ENCODE measurements at regions not wholly inside any gene's neighbourhood (a gene's known extent, or its start where the extent isn't known, plus 50 kb on each side); places are given as distances from the start of the nearest gene placed in this dataset.

DNA sequence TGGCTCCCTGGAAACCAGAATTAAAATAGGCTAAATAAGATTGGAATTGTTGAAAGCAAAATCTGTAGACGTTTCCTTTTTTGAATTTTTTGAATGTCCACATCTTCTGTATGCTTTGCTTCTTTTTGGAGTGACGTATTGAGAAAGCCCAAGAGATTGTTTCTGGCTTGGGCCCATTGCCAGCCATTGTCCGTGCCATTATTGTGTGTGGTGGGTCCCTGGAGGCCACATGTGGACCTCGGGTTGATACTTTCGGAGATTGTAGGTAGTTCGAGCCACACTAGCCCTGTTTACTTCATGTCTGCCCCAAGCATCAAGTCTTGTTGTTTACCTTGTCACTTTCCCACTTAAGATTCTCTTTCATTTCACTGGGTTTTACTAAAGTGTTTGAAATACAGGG, 106.0 kb downstream of the PALM2AKAP2 start:
- no peak for DNase-seq

DNA sequence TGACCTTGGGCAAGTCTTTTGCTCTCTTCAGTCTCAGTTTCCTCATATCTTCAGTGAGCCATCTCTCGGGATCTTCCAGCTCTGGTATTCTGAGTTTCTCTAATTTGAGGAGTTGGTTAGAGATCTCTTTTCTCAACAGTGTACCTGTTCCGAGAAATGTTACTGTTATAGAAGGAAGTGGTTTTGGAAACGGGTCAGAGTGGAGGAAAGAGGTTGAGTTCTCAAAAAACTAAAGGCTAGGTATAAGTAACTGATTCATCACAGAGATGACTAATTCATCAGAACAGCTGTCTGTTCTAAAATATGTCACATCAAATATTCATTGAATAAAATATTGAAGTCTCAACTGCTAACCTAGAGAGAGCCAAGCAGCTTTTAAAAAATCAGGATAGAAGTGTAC, 106.6 kb downstream of the PALM2AKAP2 start:
- no peak for DNase-seq

DNA sequence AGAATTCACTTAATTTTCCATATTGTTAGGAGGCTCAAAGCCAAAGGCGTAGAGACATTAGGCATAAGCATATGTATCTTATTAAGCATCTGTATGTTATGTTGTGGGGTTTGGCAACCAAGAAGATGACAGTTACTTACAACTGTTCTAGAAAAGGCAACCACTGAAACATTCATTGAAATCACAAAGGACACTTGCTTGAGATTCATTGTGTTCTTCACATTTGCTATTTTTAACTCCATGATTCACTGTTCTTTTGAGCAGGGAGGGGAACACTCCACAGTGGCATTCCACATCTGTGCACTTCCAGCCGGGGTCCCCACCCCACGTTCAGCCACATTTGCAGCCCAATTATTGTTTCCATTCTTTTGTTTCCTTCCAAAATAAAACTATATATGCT, 107.1 kb downstream of the PALM2AKAP2 start:
- DNase-seq: no peak

DNA sequence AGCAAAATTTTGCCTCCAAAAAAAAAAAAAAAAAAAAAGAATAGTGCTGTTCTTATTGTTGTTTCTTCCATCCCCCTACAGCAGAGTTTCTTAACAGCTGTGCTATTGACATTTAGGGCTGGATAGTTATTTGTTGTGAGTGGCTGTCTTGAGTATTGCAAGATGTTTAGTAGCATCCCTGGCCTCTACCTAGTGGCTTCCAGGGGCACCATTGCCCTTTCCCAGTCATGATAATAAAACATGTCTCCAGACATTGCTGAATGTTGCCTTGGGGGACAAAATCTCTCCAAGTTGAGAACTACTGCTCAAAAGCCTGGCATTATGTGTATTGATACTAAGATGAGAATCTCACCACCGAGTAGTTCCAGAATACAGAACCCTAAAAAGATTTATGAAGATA, 108.7 kb downstream of the PALM2AKAP2 start:
- no peak for DNase-seq

DNA sequence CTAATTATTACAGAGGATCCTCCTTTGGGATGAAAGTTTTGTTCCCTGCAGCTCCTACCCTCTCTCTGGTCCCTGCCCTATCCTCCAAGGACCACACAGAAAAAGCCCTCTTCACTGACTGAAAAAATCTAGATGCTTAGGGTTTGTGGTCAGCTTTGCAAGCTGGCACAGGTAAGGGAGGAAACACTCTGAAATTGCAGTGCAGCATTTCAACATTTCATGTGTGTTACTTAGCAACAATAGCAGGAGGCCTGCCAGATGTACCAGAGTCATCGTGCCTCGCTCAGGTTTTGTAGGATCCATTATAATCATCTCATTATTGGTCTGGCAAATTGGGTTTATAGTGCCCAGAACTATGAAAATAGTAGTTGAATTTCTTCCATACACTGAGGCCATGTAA, 109.5 kb downstream of the PALM2AKAP2 start:
- DNase-seq: no peak

DNA sequence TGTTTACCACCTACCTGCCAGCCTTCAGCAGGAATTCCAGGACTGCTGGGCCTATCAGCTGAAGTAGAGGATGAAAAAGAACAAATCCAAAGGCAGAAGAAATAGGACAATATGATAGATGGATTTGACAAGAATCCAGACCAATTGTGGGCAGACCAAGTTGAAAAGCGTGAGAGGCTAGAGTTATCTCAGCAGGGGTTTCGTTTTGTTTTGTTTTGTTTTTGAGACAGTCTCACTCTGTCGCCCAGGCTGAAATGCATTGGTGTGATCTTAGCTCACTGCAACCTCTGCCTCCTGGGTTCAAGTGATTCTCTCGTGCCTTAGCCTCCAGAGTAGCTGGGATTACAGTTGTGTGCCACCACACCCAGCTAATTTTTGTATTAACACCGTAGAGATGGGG, 113.2 kb downstream of the PALM2AKAP2 start:
- no peak for DNase-seq

DNA sequence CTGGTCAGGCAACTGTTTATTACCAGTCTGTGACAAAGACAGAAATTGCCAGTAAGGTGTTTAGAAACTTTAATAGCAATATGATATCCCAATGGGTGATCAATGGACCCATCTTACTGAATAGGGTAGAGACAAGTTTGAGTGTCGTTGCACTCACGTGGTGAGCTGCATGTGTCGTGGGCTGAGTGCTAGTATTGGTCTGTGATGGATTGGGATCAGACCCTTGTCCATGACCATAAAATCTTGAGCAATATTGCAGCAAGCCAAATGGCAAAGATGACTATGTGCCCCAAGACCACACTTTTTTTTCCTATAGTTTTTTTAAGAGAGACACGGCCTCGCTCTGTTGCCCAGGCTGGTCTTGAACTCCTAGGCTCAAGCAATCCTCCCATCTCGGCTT, 114.5 kb downstream of the PALM2AKAP2 start:
- no peak for DNase-seq

DNA sequence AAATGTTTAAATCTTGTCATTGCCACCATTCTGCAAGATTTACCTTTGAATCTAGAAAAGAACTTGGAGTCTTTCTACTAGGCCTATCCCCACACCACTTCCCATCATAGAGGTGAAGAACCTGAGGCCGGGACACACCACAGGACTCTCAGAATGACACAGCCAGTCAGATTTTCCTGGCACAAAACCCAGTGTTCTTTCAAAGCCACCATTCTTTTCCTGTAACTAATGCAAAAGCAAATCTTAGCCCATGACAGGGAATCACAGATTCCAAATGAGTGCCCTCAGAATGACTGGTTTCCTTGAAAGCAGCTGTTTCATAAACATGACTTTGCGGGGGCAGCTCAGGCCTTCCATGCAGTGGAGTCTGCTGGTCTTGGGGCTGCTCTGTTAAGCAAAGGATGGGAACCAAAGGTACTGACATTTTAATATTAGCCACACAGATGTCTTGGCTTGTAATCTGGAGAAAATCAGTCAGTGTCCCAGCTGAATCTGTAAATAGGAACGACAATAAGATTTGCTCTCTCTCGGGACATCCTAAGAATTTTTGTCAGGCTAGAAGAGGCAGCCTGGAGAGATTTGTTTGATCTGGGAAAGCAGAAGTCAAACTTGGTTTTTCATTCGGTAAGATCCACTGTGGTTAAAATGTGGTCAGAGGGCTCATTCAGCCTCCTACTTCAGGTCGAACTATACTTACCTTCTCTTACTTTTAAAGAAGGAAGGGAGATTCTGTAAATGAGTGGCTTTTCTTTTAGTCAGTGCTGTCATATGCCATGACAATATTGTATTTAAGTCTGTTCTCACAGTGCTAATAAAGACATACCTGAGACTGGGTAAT, 115.1 kb downstream of the PALM2AKAP2 start:
- DNase-seq: no peak

DNA sequence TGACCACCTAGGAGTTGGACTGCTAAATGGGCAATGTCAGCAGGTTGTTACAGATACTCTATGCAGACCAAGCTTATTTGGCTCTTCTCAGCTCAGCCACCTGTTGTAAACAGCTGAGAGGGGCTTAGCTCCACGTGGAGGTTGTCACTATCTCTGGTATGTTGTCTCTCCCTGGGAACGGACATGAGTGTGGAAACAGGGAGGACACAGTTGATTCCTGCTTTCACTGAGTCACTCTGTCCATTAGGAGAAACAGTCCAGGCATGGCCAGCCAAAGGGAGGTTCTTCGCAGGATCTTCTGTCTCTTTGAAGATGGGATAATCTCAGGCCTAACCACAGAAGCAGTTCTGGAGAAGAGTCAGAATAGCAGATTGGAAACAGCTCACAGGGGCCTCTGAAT, 121.2 kb downstream of the PALM2AKAP2 start:
- DNase-seq: no peak

DNA sequence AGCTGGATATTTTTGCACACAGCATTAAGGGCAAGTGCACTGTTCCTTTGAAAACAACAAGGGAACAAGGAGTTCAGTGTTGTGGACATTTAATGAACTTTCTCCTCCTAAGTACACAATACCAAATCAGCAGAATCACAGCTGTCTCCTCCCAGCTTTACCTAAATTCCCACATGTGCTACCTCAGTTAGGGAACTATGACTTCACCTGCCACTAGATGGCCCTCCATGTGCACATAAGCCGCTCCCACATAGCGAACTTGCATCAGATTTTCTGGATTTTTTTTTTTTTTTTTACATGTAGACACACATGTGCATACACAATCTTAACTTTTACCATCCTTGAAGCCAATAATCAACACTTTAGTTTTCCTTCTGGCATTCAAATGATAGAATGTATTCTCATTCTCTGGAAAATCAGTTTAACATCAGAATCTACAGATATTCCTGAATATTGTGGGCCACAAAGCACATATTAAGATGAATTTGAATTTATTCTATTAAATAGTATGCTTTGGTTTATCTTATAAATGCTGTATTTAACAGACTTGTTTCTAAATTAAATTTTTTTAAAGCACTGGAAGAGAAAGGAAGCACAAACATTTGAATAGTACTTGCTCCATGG, 123.6 kb downstream of the PALM2AKAP2 start:
- peak; percentile 57 for DNase-seq

DNA sequence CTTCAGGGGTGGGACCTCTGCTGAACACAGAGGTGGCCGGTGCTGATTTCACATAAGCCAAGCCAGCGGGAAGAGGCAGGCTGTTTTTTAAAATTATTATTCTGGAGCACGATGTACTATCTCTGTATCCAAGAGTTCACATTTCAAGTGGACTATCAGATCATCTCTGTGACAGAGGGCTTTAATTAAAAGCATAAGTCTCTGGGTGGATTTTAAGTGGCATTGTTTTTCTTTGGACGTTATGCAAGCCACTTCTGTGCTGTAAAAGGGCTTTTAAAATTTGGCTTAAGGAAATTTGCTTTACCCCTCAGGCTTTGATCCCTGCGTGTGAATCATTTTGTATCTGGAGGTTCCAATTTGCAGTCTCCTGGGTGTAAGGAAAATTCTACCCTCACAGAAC, 124.7 kb downstream of the PALM2AKAP2 start:
- DNase-seq: no peak

DNA sequence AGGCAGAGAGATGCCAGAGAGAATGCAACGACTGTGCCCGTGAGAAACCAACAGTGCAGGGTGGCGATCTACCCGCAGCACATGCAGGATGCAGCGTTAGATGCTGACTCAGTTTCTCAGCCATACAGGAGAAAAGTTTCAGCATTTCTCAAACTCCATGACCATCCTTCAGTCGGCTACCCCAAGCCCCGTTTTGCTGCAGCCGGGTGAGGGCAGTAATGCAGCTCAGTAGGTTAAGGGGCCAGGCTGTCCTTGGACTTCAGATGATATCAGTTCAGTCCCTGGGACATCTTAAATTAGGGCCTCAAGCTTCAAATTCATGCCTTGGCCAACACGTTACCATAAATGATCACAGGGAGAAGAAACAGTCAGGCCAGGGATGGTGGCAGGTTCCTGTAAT, 125.5 kb downstream of the PALM2AKAP2 start:
- no peak for DNase-seq

DNA sequence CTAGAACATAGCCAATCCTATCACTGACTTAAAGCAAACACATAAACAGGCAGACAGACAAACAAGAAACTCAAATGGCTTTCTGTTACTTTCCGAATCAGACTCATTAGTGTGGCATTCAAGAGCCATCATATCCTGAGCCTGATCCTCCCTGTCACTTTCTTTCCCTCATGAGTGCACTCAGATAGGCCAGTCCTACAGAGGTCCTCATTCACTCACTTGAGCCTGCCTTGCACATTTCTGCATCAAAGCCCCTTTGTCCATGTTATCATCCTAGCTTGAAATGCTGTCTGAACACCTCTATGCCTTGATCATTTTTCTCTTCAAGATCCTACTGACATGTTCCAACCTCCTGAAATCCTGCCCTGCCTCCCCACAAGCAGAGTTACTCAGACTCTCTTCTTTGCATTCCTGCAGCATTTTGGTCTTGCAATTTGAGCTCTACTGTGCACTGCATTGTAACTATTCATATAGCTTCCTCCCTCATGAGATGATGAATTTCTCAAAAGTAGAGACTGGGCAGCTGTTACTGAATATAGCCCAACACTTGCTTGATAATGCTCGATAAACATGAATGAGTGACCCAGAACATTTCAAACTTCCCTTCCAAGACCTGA, 126.9 kb downstream of the PALM2AKAP2 start:
- no peak for DNase-seq

DNA sequence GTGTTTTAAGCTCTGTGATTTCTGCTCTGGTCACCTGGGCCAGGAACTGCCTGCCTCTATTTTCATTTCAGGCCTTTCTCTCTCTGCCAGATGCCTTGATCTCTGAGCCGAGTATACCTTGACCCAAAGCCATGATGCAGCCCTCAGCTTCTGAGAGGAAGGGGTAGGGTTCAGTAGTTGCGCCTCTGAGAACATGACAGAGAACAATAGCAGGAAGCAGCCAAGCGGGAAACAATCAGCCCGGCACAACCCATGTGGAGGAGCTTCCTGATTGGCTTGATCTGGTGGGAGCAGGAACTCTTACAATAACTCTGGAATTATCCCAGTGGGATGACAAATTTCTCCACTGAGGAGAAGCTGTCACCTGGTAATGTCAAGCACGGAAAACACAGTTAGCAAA, 127.4 kb downstream of the PALM2AKAP2 start:
- DNase-seq: no peak

DNA sequence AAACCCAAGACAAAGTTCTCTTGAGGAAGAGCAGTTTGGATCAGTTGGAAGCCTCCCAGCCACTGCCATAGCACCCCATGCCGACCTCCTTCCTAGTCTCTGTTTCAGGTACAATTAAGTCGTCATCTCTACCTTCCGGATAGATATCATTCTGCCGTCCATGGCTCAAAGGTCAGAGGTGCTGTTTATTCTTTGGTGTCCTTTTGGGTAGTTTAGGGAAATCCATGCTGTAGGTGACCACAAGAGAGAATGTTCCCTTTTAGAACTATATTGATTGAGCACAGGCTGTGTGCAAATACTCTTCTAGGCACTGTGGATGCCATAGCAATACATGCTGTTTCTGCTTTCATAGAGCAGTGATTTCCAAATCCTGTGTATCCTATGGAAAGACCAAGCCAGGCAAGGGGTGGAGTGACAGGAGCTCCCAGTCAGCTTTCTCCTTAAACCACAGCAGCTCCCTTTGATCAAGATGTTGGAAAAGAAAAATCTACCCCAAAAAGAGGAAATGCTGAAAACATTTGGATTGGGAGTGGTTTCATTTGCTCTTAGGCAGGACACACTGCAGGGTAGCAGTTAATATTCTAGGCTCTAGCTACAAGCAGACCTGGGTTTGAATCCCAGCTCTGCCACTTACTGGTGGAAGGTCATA, 127.9 kb downstream of the PALM2AKAP2 start:
- no peak for DNase-seq

DNA sequence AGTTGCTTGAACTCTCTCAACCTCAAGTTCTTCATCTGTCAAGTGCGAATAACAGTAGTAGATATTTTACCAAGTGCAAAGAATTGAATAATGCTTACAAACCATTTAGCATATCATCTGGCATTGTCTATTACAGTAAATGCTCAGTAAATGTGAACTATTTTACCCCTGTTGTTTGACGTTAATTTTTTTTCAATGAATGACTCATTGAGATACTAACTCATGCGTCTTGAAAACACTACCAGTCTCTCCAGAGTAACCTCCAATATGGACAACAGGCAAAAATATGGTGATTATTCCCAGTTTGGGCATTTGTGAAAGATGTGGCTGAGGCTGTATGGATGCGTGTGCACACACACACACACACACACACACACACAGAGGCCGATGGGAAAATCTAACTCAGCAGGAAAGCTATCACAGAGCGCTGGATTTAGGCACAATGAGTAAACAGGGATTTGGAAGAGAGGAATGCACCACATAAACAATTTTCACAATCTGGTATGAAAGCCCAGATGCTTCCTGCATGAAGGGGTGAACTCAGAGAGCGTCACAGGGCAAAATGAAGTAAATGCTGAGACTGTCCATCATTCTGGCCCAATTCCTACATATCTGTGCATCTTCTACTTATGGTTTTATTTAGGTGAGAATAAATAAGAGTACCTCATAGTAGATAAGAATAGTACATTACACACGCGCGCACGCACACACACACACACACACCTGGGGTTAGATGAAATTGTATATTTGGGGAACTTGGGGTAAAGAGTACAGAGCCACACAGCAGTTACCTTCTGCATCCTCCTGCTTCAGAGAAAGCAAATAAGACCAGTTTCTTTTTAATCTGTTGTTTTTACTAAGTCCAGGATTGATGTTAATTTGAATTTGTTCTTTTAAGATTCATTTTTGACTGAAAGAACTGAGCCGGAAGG, 128.7 kb downstream of the PALM2AKAP2 start:
- peak; percentile 29 for DNase-seq

DNA sequence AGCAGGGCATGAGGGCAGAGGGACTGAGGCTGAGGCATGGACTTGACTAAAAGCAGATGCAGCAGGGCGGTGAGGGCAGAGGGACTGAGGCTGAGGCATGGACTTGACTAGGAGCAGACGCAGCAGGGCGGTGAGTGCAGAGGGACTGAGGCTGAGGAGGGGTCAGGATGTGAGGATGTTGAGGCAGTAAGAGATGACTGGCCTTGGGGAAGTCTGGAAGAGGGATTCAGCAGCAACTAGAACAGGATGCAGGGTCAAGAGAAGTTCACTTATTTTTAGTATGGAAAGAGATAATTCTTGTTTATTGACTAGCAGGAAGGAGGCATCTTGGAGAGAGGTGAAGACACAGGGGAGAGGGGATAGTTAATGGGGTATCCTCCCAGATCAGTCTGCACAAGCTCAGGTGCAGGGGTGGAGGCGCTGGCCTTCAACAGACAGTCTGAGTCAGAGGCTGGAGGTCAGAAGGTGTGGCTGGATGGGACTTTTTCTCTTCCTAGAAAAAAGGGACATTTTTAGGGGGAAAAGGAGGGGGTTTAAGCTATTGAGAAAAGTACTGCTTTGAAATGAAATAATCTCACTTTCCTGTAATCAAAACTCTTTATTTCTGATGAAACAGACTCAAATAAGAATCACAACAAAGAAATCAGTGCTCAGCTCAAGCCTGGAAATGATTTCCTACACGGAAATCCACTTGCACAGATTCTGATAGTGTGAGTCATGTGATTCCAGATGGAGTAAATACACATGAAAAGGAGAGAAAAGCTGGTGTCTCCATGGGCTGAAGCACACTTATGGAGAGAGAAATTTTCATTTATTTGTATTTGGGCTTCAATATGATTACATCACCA, 130.9 kb downstream of the PALM2AKAP2 start:
- no peak for DNase-seq

DNA sequence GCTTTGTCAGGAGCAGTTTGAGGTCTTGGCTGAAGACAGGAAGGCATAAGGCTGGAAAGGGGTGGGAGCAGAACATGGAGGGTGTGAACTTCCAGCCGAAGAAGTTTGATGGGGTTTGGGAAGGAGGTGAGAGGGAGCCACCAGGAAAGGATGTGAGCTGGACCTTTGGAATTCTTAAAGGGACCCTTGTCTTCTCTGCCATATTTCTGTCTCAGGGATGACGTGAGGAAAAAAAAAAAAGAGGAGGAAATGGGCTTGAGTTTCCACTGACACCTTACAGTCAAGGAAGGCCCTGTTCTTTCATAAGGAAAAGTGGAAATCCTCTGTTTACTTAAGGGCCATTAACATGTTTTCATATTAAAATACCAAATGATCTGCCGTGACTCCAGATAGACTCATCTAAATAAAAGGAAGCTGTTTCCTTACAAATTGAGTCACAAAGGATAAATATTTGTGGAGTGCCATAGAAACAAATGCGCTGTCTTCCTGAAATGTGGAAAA, 132.1 kb downstream of the PALM2AKAP2 start:
- no peak for DNase-seq

DNA sequence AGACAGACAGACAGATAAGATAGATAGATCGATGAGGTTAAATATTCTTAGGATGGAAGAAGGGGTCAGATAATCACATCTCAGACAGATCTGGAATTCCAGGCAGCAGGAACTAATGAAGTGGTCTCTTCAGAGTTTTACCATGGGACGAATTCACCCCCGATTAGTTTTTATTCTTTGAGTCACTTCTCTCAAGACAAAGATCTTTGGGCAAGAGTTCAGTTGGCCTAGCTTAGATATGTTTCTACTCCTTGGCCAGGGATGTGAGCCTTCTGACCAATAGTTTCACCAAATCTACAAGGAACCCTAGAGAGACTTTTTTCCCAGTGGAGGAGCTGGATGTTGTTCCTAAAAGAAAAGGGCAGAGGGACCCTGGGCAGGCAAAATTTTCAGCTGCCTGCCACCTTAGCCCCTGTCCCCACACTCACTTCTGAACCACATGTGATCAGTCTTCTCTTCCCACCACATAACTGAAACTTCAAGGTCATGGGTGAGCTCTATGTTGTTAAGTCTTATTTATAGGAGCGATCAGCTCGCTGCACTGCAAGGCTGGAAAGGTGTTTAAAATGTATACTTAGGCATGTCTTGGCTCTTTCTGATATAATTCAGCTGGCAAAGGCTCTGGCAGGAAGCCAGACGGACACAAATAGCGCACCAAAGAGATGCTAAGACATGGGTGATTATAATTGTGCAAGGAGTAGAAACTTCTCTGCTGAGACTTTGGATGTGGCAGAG, 132.9 kb downstream of the PALM2AKAP2 start:
- no peak for DNase-seq

DNA sequence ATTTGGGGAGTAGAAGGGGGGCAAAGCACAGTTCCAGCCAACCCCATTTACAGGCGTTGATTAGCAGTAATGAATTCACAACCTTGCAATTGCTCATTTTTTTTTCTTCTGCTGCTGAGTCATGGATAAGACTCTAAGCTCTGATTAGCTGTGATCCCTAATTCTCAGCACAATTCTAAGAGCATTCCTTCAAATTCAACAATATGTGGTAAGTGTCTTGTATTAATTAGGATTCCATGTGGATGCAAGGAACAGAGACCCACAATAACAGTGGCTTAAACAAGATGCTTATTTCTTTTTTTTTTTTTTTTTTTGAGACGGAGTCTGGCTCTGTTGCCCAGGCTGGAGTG, 133.4 kb downstream of the PALM2AKAP2 start:
- no peak for DNase-seq
